Spleen (tissue), 11 donors: ENCODE measurements at regions not wholly inside any gene's neighbourhood (a gene's known extent, or its start where the extent isn't known, plus 50 kb on each side); places are given as distances from the start of the nearest gene placed in this dataset.
A peak's percentile ranks its signal among the peaks of the same experiment; 100 is the strongest.

Source experiments
- DNase-seq: peaks from one replicate; pipeline ENCODE4 v3.0.0-alpha.2; 2020
- H3K27ac ChIP-seq, 8 donors: fragments of 200-600 bp; sonication (generic) in 7 of 8; 1 replicate in 4 of 8; 2 replicates in 4 of 8; pipeline versions ENCODE4 v1.5.0 to v1.8.0; 2016 to 2021; ENCODE audit warnings: inconsistent platforms in 4 of 8, mild to moderate bottlenecking in 4 of 8, moderate library complexity in 1 of 8
- H3K27me3 ChIP-seq, 7 donors: fragments of 200-600 bp; sonication (generic) in 6 of 7; replicated peaks in 1 of 7; 1 replicate in 4 of 7; 2 replicates in 3 of 7; pipeline versions ENCODE4 v1.5.0 to v1.8.0; 2016 to 2021; ENCODE audit warnings: inconsistent platforms in 3 of 7, mild to moderate bottlenecking in 1 of 7
- H3K36me3 ChIP-seq, 6 donors: fragments of 200-600 bp; sonication (generic) in 5 of 6; 1 replicate in 4 of 6; 2 replicates in 2 of 6; pipeline versions ENCODE4 v1.5.0 to v1.8.0; 2016 to 2021; ENCODE audit warnings: inconsistent platforms in 2 of 6
- H3K4me1 ChIP-seq, 6 donors: fragments of 200-600 bp; sonication (generic) in 5 of 6; 1 replicate in 3 of 6; 2 replicates in 3 of 6; pipeline versions ENCODE4 v1.5.0 to v1.8.0; 2016 to 2021; ENCODE audit warnings: inconsistent platforms in 3 of 6
- H3K4me3 ChIP-seq, 8 donors: fragments of 200-600 bp; sonication (generic) in 7 of 8; 1 replicate in 4 of 8; 2 replicates in 4 of 8; pipeline versions ENCODE4 v1.5.0 to v1.8.0; 2016 to 2021; ENCODE audit warnings: inconsistent platforms in 4 of 8, mild to moderate bottlenecking in 4 of 8, moderate library complexity in 2 of 8
- H3K9me3 ChIP-seq, 8 donors: fragments of 200-600 bp; sonication (generic) in 7 of 8; 1 replicate in 4 of 8; 2 replicates in 4 of 8; pipeline versions ENCODE4 v1.5.0 to v1.8.0; 2016 to 2021; ENCODE audit warnings: inconsistent platforms in 4 of 8
- CTCF ChIP-seq, 11 experiments: fragments of 200-600 bp in 7 of 11; fragments of 450-650 bp in 4 of 11; sonication (generic) in 4 of 11; IDR thresholded peaks in 8 of 11; conservative IDR thresholded peaks in 3 of 11; 1 replicate in 7 of 11; 2 replicates in 4 of 11; pipeline versions ENCODE4 v1.4.0 to v1.8.0; 2016 to 2021; ENCODE audit warnings: antibody characterized with exemption in 11 of 11, inconsistent platforms in 4 of 11, mild to moderate bottlenecking in 1 of 11
- POLR2A ChIP-seq, 3 donors: fragments of 450-650 bp; IDR thresholded peaks; one replicate each; pipeline ENCODE4 v1.5.1; 2017; ENCODE audit warnings: antibody characterized with exemption in 3 of 3, mild to moderate bottlenecking in 1 of 3
- POLR2AphosphoS5 ChIP-seq, 3 donors: sonication (generic); formaldehyde crosslinking; IDR thresholded peaks; one replicate each; pipeline ENCODE4 v1.5.1; 2017; ENCODE audit warnings: antibody characterized with exemption in 3 of 3
- WGBS, 5 donors: extraction: QIAGEN DNeasy Blood & Tissue Kit in 3 of 5; methylation state at CpG; one replicate each; pipeline versions ENCODE4 v1.1.5 to v1.1.7; 2013 to 2018; 5-methylcytosine and 5-hydroxymethylcytosine counted together
- intact Hi-C: fragments of 100-400 bp; cut with DNase I; formaldehyde crosslinking; loops from one replicate; pipeline ENCODE4 v1.15.0; 2023; ENCODE audit warnings: low total_unique reads
- donor health status: healthy with polysubstance abuse.
- donor health status: DM: no; HTN: no; CAD: no; lungs with moderate emphysema.
- donor health status: DM: no; HTN: no; CAD: no.
- donor health status: Bipolar disorder and iron deficiency.
- donor health status: healthy.
- donor health status: DM: no; HTN: no; CAD: no.
- donor health status: DM: yes; HTN: yes; CAD: no.

DNA sequence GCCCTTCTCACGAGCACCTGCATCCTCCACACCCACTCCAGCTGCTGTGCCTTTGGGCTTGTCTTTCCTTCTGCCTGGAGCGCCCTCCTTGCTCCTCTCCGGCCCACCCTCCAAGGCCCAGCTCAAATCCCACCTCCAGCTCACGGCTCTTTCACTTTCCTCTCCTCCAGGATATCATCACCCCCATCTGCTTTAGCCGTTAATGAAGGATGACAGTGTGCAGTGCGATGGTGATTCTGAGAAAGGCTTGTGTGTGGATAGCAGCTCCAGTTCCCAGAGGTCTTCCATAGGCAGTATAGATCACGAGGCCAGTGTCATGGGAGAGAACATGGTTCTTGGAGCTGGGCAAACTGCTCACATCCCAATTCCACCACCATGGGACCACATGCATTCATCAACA, 237.4 kb downstream of the TLE3 start:
- intact Hi-C loops, result no loop called here
- peaks cover 0 to 13% (median 7%) of the 10 kb centered on the region in 6 donors for H3K4me1 ChIP-seq
- peaks cover 0 to 16% (median 0%) of the 10 kb centered on the region in 7 donors for H3K27me3 ChIP-seq
- no peaks in the 10 kb centered on the region for H3K36me3 ChIP-seq
- TF ChIP-seq POLR2A (IDR thresholded peaks at IDR 0.05) (no peak), CTCF (IDR thresholded peaks at IDR 0.05 in 8 of 11, conservative IDR thresholded peaks at IDR 0.05 in 3 of 11) (no peak), POLR2AphosphoS5 (IDR thresholded peaks at IDR 0.05) (no peak)
- DNase-seq, result no peak
- H3K27ac ChIP-seq, result no peak overlapping the region
- H3K9me3 ChIP-seq, result no peaks in the 10 kb centered on the region
- whole genome bisulfite sequencing, 5 donors, result 87 to 94% (median 91%) methylated on average over 7 of the region's 7 CpGs
- H3K4me3 ChIP-seq, result no peak overlapping the region

GRCh38 chr15:69860921-69861320, 236.8 kb downstream of the TLE3 start:
- peaks cover 0 to 16% (median 0%) of the 10 kb centered on the region in 7 donors for H3K27me3 ChIP-seq
- H3K4me3 ChIP-seq, result no peak overlapping the region
- intact Hi-C loops, result no loop called here
- 65 to 89% (median 84%) methylated on average over 9 of the region's 9 CpGs for WGBS, 5 donors
- DNase-seq, result no peak
- no peaks in the 10 kb centered on the region for H3K9me3 ChIP-seq
- no peak overlapping the region for H3K27ac ChIP-seq
- H3K4me1 ChIP-seq, result peaks cover 0 to 13% (median 7%) of the 10 kb centered on the region in 6 donors
- TF ChIP-seq CTCF (IDR thresholded peaks at IDR 0.05 in 8 of 11, conservative IDR thresholded peaks at IDR 0.05 in 3 of 11), result no peak
- no peak for TF ChIP-seq POLR2AphosphoS5 (IDR thresholded peaks at IDR 0.05)
- H3K36me3 ChIP-seq, result no peaks in the 10 kb centered on the region

DNA sequence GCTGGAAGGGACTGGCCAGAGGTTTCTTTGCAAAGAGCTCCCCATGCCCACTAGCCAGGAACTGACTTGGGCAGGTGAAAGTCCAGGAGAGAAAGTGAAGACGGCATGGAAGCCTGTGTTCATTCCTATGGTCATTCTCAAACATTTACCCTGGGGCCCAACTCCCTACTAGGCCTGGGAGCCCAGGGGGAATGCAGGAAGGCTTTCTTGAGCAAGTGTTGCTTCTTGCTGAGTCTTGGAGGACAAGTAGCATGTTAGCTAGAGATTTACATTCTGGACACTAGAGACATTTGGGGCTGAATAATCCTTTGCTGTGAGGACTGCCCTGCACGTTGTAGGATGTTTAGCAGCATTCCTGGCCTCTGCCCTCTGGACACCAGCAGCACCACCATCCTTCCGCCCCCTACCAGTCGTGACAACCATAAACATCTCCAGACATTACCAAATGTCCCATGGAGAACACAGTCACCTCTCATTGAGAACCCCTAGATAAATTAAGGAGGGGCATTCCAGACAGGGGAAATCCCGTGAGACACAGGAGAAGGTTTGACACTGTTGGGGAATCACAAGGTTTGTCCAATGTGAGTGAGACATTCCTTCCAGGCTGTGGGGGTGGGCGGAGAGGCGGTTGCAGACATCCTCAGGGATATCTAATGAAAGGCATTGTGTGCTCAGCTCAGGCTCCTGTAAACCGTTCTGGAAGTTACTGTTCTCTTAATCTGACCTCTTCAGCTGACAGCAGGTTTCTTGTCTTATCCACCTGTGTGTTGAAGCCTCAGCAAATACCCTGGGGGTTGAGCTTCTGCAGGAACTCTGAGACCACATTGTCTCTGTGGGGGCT, 236.2 kb downstream of the TLE3 start:
- 71 to 84% (median 78%) methylated on average over 8 of the region's 8 CpGs for WGBS, 5 donors
- Histone ChIP-seq H3K4me1 (peaks cover 0 to 13% (median 7%) of the 10 kb centered on the region in 6 donors), H3K36me3 (no peaks in the 10 kb centered on the region), H3K9me3 (no peaks in the 10 kb centered on the region), H3K27me3 (peaks cover 0 to 16% (median 0%) of the 10 kb centered on the region in 7 donors), H3K27ac (no peak overlapping the region), H3K4me3 (no peak overlapping the region)
- DNase-seq, result peak; percentile 7
- intact Hi-C loops, result no loop called here
- TF ChIP-seq POLR2AphosphoS5 (IDR thresholded peaks at IDR 0.05) (no peak), CTCF (IDR thresholded peaks at IDR 0.05 in 8 of 11, conservative IDR thresholded peaks at IDR 0.05 in 3 of 11) (no peak), POLR2A (IDR thresholded peaks at IDR 0.05) (no peak)

DNA sequence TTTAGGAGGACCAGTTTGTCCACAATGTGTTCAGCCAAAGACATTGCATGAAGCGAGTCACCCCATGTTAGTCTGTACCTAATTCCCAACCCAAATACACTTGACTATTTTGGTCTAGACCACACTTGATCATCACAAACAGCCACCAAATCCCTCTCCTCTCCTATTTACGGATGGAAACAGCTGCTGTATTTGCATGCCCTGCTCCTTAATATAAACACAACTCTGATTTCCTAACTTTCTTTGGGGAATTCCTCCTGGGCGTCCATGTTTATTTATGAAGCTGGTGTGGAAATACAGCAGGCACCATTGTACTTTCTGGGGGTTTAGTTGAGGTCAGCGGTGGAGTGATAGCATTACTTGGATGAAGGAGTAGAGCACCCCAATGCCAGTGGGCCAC, 235.2 kb downstream of the TLE3 start:
- no peak for TF ChIP-seq POLR2A (IDR thresholded peaks at IDR 0.05)
- no peak for TF ChIP-seq POLR2AphosphoS5 (IDR thresholded peaks at IDR 0.05)
- no peak for TF ChIP-seq CTCF (IDR thresholded peaks at IDR 0.05 in 8 of 11, conservative IDR thresholded peaks at IDR 0.05 in 3 of 11)
- no peak for DNase-seq
- Histone ChIP-seq H3K27ac (no peak overlapping the region), H3K4me3 (no peak overlapping the region), H3K9me3 (no peaks in the 10 kb centered on the region), H3K36me3 (no peaks in the 10 kb centered on the region), H3K27me3 (peaks cover 0 to 16% (median 0%) of the 10 kb centered on the region in 7 donors), H3K4me1 (peaks cover 0 to 10% (median 6%) of the 10 kb centered on the region in 6 donors)
- intact Hi-C loops, result no loop called here
- 85 to 94% (median 90%) methylated on average over 4 of the region's 4 CpGs for WGBS, 5 donors
